ENCODE measurements at regions not wholly inside any gene's neighbourhood (a gene's known extent, or its start where the extent isn't known, plus 50 kb on each side); places are given as distances from the start of the nearest gene placed in this dataset.

DNA sequence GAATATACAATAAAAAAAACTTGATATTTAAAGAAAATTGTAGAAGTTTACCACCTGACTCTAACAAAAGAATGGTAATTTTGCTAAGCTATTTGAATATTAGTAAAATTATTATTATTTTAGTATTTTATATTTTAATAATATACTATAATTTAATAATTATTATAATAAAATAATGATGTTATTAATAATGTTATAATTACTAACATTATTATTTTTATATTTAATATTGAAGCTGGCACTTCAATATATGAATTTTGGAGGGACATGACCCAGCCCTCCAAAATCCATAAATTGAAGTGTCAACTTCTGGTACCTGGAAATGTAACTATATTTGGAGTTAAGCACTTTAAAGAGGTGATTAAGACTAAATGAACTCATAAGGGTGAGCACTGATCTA, 486.1 kb upstream of the CDH9 start:
- TF ChIP-seq ZNF8 (CRISPR knock-in tag; IDR thresholded peaks at IDR 0.05) (no peak), ARNTL (CRISPR knock-in tag; IDR thresholded peaks at IDR 0.05; ENCODE audit: borderline replicate concordance, low read depth) (no peak), OSR1 (CRISPR knock-in tag; IDR thresholded peaks at IDR 0.05) (no peak), ESRRG (CRISPR knock-in tag; IDR thresholded peaks at IDR 0.05) (no peak), ZC3H10 (CRISPR knock-in tag; IDR thresholded peaks at IDR 0.05) (no peak), GLIS3 (CRISPR knock-in tag; IDR thresholded peaks at IDR 0.05) (no peak), ZFP30 (CRISPR knock-in tag; IDR thresholded peaks at IDR 0.05) (no peak)
- TF ChIP-seq, protein P1, sequence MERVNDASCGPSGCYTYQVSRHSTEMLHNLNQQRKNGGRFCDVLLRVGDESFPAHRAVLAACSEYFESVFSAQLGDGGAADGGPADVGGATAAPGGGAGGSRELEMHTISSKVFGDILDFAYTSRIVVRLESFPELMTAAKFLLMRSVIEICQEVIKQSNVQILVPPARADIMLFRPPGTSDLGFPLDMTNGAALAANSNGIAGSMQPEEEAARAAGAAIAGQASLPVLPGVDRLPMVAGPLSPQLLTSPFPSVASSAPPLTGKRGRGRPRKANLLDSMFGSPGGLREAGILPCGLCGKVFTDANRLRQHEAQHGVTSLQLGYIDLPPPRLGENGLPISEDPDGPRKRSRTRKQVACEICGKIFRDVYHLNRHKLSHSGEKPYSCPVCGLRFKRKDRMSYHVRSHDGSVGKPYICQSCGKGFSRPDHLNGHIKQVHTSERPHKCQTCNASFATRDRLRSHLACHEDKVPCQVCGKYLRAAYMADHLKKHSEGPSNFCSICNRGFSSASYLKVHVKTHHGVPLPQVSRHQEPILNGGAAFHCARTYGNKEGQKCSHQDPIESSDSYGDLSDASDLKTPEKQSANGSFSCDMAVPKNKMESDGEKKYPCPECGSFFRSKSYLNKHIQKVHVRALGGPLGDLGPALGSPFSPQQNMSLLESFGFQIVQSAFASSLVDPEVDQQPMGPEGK (CRISPR knock-in tag; IDR thresholded peaks at IDR 0.05; ENCODE audit: borderline replicate concordance) = no peak
- TF ChIP-seq, protein P2, sequence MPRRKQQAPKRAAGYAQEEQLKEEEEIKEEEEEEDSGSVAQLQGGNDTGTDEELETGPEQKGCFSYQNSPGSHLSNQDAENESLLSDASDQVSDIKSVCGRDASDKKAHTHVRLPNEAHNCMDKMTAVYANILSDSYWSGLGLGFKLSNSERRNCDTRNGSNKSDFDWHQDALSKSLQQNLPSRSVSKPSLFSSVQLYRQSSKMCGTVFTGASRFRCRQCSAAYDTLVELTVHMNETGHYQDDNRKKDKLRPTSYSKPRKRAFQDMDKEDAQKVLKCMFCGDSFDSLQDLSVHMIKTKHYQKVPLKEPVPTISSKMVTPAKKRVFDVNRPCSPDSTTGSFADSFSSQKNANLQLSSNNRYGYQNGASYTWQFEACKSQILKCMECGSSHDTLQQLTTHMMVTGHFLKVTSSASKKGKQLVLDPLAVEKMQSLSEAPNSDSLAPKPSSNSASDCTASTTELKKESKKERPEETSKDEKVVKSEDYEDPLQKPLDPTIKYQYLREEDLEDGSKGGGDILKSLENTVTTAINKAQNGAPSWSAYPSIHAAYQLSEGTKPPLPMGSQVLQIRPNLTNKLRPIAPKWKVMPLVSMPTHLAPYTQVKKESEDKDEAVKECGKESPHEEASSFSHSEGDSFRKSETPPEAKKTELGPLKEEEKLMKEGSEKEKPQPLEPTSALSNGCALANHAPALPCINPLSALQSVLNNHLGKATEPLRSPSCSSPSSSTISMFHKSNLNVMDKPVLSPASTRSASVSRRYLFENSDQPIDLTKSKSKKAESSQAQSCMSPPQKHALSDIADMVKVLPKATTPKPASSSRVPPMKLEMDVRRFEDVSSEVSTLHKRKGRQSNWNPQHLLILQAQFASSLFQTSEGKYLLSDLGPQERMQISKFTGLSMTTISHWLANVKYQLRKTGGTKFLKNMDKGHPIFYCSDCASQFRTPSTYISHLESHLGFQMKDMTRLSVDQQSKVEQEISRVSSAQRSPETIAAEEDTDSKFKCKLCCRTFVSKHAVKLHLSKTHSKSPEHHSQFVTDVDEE (CRISPR knock-in tag; IDR thresholded peaks at IDR 0.05) = no peak
- TF ChIP-seq, protein P3, sequence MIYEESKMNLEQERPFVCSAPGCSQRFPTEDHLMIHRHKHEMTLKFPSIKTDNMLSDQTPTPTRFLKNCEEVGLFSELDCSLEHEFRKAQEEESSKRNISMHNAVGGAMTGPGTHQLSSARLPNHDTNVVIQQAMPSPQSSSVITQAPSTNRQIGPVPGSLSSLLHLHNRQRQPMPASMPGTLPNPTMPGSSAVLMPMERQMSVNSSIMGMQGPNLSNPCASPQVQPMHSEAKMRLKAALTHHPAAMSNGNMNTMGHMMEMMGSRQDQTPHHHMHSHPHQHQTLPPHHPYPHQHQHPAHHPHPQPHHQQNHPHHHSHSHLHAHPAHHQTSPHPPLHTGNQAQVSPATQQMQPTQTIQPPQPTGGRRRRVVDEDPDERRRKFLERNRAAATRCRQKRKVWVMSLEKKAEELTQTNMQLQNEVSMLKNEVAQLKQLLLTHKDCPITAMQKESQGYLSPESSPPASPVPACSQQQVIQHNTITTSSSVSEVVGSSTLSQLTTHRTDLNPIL (CRISPR knock-in tag; IDR thresholded peaks at IDR 0.05; ENCODE audit: low read depth) = no peak
- TF ChIP-seq, protein P4, sequence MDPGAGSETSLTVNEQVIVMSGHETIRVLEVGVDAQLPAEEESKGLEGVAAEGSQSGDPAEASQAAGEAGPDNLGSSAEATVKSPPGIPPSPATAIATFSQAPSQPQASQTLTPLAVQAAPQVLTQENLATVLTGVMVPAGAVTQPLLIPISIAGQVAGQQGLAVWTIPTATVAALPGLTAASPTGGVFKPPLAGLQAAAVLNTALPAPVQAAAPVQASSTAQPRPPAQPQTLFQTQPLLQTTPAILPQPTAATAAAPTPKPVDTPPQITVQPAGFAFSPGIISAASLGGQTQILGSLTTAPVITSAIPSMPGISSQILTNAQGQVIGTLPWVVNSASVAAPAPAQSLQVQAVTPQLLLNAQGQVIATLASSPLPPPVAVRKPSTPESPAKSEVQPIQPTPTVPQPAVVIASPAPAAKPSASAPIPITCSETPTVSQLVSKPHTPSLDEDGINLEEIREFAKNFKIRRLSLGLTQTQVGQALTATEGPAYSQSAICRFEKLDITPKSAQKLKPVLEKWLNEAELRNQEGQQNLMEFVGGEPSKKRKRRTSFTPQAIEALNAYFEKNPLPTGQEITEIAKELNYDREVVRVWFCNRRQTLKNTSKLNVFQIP (CRISPR knock-in tag; IDR thresholded peaks at IDR 0.05; ENCODE audit: borderline replicate concordance, low read depth) = no peak
- TF ChIP-seq, protein P5, sequence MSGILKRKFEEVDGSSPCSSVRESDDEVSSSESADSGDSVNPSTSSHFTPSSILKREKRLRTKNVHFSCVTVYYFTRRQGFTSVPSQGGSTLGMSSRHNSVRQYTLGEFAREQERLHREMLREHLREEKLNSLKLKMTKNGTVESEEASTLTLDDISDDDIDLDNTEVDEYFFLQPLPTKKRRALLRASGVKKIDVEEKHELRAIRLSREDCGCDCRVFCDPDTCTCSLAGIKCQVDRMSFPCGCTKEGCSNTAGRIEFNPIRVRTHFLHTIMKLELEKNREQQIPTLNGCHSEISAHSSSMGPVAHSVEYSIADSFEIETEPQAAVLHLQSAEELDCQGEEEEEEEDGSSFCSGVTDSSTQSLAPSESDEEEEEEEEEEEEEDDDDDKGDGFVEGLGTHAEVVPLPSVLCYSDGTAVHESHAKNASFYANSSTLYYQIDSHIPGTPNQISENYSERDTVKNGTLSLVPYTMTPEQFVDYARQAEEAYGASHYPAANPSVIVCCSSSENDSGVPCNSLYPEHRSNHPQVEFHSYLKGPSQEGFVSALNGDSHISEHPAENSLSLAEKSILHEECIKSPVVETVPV (CRISPR knock-in tag; IDR thresholded peaks at IDR 0.05) = no peak

Measured in SK-N-SH treated with all-trans-retinoic acid at 6 μM for 48 hours (cell line).